GM21423 (cell line): ENCODE measurements at regions not wholly inside any gene's neighbourhood (a gene's known extent, or its start where the extent isn't known, plus 50 kb on each side); places are given as distances from the start of the nearest gene placed in this dataset.
"Not testable (repeated sequence)": the region's sequence is repeated elsewhere in the genome, so short reads cannot be mapped to it uniquely, and the experiment has no call there.

Experiments used
- ATAC-seq: cut with Tn5 transposase; IDR thresholded peaks from one replicate; pipeline ENCODE4 v1.9.1; 2021; ENCODE audit warnings: mild to moderate bottlenecking, moderate library complexity; ENCODE audit not compliant: unreplicated experiment

DNA sequence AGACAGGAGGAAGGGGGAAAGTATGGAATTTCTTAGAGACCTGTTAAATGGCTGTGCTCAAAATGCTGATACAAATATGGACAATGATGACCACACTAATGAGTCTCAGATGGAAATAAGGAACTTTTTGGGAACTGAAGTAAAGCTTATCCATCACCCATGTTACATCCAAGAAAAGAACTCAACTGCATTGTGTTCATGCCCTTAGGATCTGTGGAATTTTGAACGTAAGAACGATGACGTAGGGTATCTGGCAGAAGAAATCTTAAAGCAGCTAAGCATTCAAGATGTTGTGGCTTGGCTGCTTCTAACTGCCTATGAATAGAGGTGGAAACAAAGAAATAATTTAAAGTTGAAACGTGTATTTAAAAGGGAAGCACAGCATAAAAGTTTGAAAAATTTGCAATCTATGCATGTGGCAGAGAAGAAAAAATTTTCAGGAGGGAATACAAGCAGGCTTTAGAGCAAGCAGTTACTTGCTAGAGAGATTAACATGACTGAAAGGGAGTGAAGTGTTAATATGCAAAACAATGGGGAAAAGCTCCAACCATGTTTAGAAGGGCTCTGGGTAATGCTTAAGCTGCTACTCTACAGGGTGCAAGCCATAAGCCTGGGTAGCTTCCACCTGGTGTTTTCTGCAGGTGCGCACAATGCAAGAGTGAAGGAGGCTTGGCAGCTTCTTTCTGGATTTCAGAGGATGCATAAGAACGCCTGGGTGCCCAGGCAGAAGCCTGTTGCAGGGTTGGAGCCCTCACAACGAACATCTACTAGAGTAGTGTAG, 499.7 kb upstream of the SEMA3D start:
- ATAC-seq = no peak

- no peak for ATAC-seq
Observed at GRCh38 chr7:85685901-85686300, 499.0 kb upstream of the SEMA3D start.

DNA sequence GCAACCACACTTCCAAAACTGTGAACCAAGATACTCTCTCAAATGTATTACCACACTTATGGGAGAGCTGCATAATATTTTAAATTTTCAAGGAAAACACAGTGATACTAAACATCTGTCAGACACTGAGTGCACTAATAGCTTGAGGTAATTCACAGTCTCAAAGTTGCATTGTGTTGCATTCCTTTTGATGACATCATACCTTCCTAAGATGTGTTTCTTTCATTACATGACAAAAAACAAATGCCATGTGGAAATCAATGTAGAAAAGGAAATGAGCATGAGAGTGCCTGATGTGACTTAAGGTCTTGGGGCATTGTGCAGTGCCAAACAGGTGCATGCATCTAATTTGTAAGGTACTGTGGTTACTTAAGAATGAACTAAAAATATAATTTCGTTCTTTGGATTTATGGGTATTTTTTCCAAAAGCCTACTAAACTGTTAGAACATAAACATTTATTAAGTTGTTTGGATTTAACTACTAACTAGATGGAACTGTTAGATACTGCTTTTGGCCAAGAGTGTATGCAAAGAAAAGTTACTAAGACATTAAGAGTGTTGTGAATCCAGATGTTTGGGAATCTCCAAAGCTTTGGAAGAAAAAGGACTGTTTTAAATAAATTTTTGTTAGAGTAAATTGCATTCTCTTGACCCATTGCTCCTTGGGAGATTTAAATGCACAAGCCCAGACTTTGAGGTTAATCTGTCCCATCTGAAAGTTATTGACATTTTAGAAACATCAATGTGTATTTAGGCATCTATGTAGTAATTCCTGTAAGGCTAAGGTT, 496.2 kb upstream of the SEMA3D start:
- no peak for ATAC-seq

- no peak for ATAC-seq
Observed at GRCh38 chr7:85681241-85681640, 494.4 kb upstream of the SEMA3D start.

DNA sequence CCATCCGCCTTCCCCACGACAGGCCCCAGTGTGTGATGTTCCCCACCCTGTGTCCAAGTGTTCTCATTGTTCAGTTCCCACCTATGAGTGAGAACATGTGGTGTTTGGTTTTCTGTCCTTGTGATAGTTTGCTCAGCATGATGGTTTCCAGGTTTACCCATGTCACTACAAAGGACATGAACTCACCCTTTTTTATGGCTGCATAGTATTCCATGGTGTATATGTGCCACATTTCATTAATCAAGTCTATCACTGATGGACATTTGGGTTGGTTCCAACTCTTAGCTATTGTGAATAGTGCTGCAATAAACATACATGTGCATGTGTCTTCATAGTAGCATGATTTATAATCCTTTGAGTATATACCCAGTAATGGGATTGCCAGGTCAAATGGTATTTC, 488.2 kb upstream of the SEMA3D start:
- ATAC-seq = not testable (repeated sequence)

- ATAC-seq = no peak
Observed at GRCh38 chr7:85673876-85674275, 487.0 kb upstream of the SEMA3D start.

GRCh38 chr7:85669225-85669624, 482.4 kb upstream of the SEMA3D start:
- no peak for ATAC-seq

DNA sequence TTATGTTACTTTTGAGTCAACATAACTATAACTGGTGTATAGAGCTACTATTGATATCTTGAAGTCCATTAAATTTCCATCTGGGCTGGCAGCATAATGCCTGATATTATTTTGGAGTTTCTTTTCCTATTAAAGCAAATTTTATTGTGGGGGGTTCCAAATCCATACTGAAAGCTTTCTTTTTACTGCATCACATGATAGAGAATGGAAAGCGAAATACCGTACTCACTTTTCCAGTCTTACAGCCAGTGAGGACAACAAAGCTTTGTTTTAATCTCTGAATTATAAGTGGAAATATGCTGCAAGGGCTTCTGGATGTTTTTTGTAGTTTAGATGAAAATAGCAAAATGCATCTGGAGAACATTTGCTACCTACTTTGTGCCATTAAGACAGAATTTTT, 477.5 kb upstream of the SEMA3D start:
- no peak for ATAC-seq

DNA sequence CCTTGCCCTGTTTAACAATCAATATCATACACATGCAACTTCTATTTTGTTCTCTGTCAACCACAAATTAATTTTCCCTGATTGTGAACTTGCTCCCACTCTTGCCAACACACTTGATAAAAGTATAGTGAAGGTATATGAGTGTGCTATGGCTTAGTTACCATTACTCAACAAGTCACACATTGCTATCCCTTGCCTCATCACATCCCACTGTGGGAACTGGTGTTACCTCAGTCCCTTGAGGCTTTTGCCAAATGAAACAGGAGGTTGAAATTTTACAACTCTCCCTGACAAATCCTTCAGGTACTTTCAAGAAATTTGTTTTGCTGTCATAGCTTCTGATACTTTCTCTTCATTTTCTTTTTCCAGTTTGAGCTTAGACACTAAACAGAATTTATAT, 472.5 kb upstream of the SEMA3D start:
- no peak for ATAC-seq

GRCh38 chr7:85655252-85655651, 468.4 kb upstream of the SEMA3D start:
- ATAC-seq = no peak

GRCh38 chr7:85644272-85644671, 457.4 kb upstream of the SEMA3D start:
- ATAC-seq = no peak

DNA sequence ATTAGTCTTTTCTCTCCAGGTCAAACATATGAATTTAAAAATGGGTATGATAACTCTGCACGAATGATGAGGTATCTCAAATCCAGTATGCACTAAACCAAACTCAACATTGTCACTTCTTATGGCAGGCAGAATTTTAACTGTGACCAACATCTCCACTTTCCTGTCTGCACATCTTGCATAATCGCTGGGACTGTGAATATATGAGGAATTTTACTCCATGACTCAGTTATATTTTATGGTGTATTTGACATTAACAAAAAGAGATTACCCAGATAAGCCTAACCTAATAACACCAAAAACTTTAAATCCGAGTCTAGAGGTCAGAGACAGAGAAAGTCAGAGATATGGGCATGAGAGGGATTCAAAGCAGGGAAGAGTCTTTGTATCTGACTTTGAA, 454.5 kb upstream of the SEMA3D start:
- no peak for ATAC-seq

DNA sequence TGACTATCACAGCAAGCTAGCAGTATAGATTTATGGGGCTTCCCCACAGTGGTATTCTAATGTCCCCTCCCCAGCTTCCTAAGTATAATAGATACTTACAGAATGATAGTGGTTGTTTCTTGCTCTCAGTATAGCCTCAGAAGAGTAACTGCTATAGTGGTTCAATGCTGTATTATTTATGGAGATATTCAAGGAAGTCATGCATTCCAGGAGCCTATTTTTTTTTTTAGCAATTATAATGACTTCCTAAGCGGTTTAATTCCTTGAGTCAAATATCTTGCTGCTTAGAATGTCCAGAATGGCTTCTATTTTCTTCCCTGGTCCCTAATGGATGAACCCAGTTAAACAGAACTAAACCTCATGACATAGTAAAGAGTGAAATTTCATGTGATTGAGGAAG, 451.5 kb upstream of the SEMA3D start:
- ATAC-seq = no peak

GRCh38 chr7:85634951-85635350, 448.1 kb upstream of the SEMA3D start:
- no peak for ATAC-seq

GRCh38 chr7:85630904-85631600, 444.2 kb upstream of the SEMA3D start:
- no peak for ATAC-seq

DNA sequence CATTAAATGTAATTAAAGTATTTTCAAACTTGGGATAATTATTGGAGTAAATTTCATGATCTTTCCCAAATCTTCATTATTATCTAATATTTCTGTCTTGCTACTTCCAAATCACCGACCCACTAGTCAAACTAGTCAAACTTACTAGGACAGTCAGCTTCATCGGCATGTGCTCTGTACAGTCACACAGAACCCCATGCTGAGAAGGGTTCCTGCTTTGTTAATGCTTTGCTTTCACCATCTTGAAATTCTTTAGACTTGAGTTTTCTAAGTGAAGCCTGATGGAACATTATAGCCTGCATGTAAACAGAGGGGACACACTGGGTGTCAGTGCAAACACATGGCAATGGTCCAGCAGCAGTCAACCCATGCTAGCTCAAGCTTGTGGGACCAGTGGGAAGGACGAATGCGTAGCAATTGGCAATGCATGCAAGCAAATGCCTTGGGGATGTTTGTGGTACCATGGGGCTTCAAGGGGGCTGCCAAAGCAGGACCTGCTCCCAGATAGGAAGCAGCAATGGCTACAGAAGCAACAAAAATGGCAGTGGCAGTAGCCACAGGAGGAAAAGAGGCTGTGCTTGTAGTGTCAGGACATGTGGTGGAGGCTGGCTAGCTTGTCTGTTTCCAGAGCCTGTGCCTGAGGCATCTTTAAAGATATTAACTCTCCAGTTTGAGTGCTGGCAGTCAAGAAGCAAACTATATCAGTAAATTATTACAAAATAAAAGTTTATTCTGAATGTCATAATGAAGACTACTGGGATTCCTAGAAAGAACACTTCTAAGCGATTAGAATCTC, 441.1 kb upstream of the SEMA3D start:
- no peak for ATAC-seq

- ATAC-seq = no peak
Observed at GRCh38 chr7:85622059-85622458, 435.2 kb upstream of the SEMA3D start.

DNA sequence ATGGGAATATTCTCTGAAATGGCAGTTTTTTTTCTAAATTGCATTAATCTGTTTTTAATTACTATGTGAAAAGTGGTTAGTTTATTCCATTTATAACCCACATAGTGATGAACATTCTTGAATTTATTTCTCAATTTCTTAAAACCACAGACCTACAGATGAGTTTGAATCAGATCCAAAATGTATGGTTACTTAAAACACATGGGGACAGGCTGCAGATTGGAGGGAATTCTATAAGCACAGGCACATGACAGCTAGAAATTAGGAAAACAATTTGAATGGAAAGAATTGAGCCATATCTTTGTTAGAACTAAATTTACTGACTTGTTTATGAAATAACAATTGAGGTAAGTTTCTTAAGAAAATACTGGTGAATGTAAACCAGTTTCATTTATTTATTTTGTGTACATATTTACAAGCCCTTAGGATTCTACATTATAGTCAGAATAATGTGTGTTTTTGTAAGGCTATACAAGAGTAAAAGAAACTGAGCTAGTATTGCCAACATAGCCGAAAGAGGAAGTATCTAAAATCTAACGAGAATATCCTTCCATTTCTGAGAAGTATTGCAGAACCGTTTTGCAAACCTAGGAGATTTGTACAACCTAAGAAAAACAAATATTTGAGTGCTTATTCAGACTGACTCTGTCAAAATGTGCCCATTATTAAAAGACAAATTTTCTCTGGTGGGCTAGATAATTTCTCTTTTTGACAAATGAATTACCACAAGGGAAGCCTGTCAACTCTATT, 434.3 kb upstream of the SEMA3D start:
- ATAC-seq = no peak

DNA sequence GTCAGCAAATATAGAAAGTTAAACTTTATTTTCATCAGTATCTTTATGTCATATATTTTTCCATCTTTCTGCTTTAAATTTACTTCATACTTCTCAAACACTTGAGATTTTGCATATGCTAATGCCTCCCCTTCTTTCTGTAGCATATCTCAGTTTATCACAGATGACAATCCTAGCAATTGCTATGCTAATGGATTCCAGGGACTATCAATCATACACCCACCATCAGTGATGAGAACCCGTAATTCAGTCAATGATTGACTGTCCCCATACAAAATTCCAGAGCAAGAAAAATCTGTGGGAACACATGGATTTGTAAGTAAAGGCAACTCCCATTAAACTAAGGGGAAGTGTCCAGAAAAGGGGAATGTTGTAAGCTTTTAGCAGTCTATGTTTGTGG, 432.4 kb upstream of the SEMA3D start:
- no peak for ATAC-seq

GRCh38 chr7:85614684-85615083, 427.8 kb upstream of the SEMA3D start:
- no peak for ATAC-seq
